K562 (cell line): ENCODE measurements at regions not wholly inside any gene's neighbourhood (a gene's known extent, or its start where the extent isn't known, plus 50 kb on each side); places are given as distances from the start of the nearest gene placed in this dataset.

Experiments
- ATAC-seq: fragments of 200-7000 bp; cut with Tn5 transposase; 3 replicates; pipeline ENCODE4 v1.9.1; 2020; ENCODE audit warnings: moderate library complexity
- BruUV-seq: library from RNA; stranded (reverse); fragments of 400-500 nt; replicated peaks from 2 replicates; lab custom pipeline; 2021; lab: Mats Ljungman, UMichigan
- CTCF ChIA-PET: fragments of 300-600 bp; formaldehyde crosslinking; extraction: SDS; loops from one replicate; lab custom pipeline; 2021; ENCODE audit warnings: low intra/inter-chr PET ratio; lab: Yijun Ruan, JAX
- POLR2A ChIA-PET: fragments of 300-600, 350-650 bp; sonication (Branson Sonifier 250); formaldehyde crosslinking; extraction: SDS; loops from one replicate; lab custom pipeline; 2021; ENCODE audit warnings: antibody characterized with exemption, inconsistent platforms; lab: Yijun Ruan, JAX
- DNase-seq, 4 experiments: peaks; one replicate each; pipeline versions ENCODE4 v3.0.0 to v3.0.0-alpha.2; 2011 to 2018; ENCODE audit warnings: low spot score in 3 of 4, mixed read lengths in 3 of 4; ENCODE audit errors: extremely low read depth in 1 of 4
- FAIRE-seq: peaks from 2 replicates; lab custom pipeline; 2011; peaks lifted over from hg19 to GRCh38; lab: Jason Lieb, UNC
- H2AFZ ChIP-seq: 2 replicates; pipeline ENCODE4 v1.6.0; 2011; ENCODE audit warnings: low read depth, low read length, control low read depth, inconsistent platforms
- H3K27ac ChIP-seq: fragments of 200-600 bp; 3 replicates; pipeline ENCODE4 v1.8.0; 2011; ENCODE audit warnings: low read depth, mild to moderate bottlenecking, control low read depth, inconsistent platforms, low read length, moderate library complexity, mixed read lengths; ENCODE audit errors: extremely low read depth
- H3K27me3 ChIP-seq, 2 experiments: fragments of 300-600 bp in 1 of 2; 2 replicates in 1 of 2; 3 replicates in 1 of 2; pipeline versions ENCODE4 v1.6.0 to v1.8.0; 2011; ENCODE audit warnings: inconsistent platforms in 2 of 2, low read length in 2 of 2, mild to moderate bottlenecking in 1 of 2, mixed read lengths in 1 of 2, moderate library complexity in 1 of 2; ENCODE audit not compliant: control insufficient read depth in 2 of 2, insufficient read depth in 2 of 2
- H3K36me3 ChIP-seq: fragments of 300-600 bp; 3 replicates; pipeline ENCODE4 v1.8.0; 2011; ENCODE audit warnings: mild to moderate bottlenecking, low read length, inconsistent platforms; ENCODE audit not compliant: control insufficient read depth, insufficient read depth
- H3K4me1 ChIP-seq, 2 experiments: fragments of 200-600 bp in 1 of 2; replicated peaks in 1 of 2; 2 replicates in 1 of 2; 3 replicates in 1 of 2; pipeline versions ENCODE4 v1.5.1 to v1.8.0; 2011; ENCODE audit warnings: inconsistent platforms in 2 of 2, low read length in 2 of 2, mild to moderate bottlenecking in 1 of 2, mixed read lengths in 1 of 2, moderate library complexity in 1 of 2; ENCODE audit not compliant: control insufficient read depth in 2 of 2, insufficient read depth in 2 of 2
- H3K4me2 ChIP-seq: 2 replicates; pipeline ENCODE4 v1.6.1; 2011; ENCODE audit warnings: low read length, control low read depth, inconsistent platforms, mixed read lengths; ENCODE audit not compliant: insufficient read depth
- H3K4me3 ChIP-seq: fragments of 200-600 bp; sonication (generic), shearing (Covaris generic); 2 replicates; pipeline ENCODE4 v1.5.1; 2016; ENCODE audit warnings: control low read depth, inconsistent platforms
- H3K79me2 ChIP-seq: fragments of 200-600 bp; 3 replicates; pipeline ENCODE4 v1.8.0; 2011; ENCODE audit warnings: low read length, inconsistent platforms; ENCODE audit not compliant: control insufficient read depth, insufficient read depth
- H3K9ac ChIP-seq, 2 experiments: 2 replicates each; pipeline versions ENCODE4 v1.6.0 to v1.6.1; 2011; ENCODE audit warnings: low read depth in 2 of 2, low read length in 2 of 2, control low read depth in 1 of 2, inconsistent platforms in 1 of 2, mild to moderate bottlenecking in 1 of 2, mixed read lengths in 1 of 2; ENCODE audit not compliant: insufficient read depth in 1 of 2
- H3K9me1 ChIP-seq: one replicate; pipeline ENCODE4 v1.6.0; 2011; ENCODE audit warnings: inconsistent platforms, mild to moderate bottlenecking, low read length, moderate library complexity; ENCODE audit not compliant: control insufficient read depth, insufficient read depth
- H3K9me3 ChIP-seq: replicated peaks from 2 replicates; pipeline ENCODE4 v1.5.1; 2011; ENCODE audit warnings: low read depth, low read length, inconsistent platforms; ENCODE audit not compliant: control insufficient read depth, insufficient read depth
- H4K20me1 ChIP-seq: replicated peaks from 2 replicates; pipeline ENCODE4 v1.6.1; 2011; ENCODE audit warnings: low read length, inconsistent platforms, mixed read lengths; ENCODE audit not compliant: control insufficient read depth, insufficient read depth
- FOXO4 ChIP-seq: fragments of 450-650 bp; formaldehyde crosslinking; IDR thresholded peaks from 2 replicates; pipeline ENCODE4 v1.4.0; 2020; ENCODE audit warnings: mild to moderate bottlenecking, moderate library complexity
- GABPA ChIP-seq: fragments of 200-800 bp; sonication (Bioruptor generic); conservative IDR thresholded peaks from 2 replicates; pipeline ENCODE4 v1.6.1; 2016; ENCODE audit warnings: low read depth, missing genetic modification characterization, missing compliant biosample characterization
- MAZ ChIP-seq, 2 experiments: fragments of 450-650 bp in 1 of 2; sonication (generic) in 1 of 2; formaldehyde crosslinking; IDR thresholded peaks in 1 of 2; conservative IDR thresholded peaks in 1 of 2; 2 replicates each; pipeline versions ENCODE4 v1.4.0 to v1.5.0; 2020; ENCODE audit warnings: mild to moderate bottlenecking in 1 of 2, missing genetic modification reagents in 1 of 2
- NONO ChIP-seq, 2 experiments: fragments of 200-400 bp in 1 of 2; fragments of 450-650 bp in 1 of 2; formaldehyde crosslinking in 1 of 2; IDR thresholded peaks; 2 replicates each; pipeline ENCODE4 v1.6.1; 2017; ENCODE audit warnings: low read depth in 2 of 2, mild to moderate bottlenecking in 2 of 2, moderate library complexity in 2 of 2, low read length in 1 of 2
- PHB ChIP-seq: fragments of 250-450 bp; sonication (Bioruptor Pico); IDR thresholded peaks from 2 replicates; pipeline ENCODE4 v1.5.0; 2021
- PTTG1 ChIP-seq: fragments of 450-650 bp; IDR thresholded peaks from 2 replicates; pipeline ENCODE4 v1.6.1; 2016; ENCODE audit warnings: low read depth, mild to moderate bottlenecking, missing genetic modification characterization, missing compliant biosample characterization
- SREBF1 ChIP-seq: fragments of 150-350 bp; IDR thresholded peaks from 2 replicates; pipeline ENCODE4 v1.6.1; 2014; ENCODE audit warnings: antibody characterized with exemption, low read depth, low read length, borderline replicate concordance
- ZC3H4 ChIP-seq: sonication (generic); formaldehyde crosslinking; IDR thresholded peaks from 2 replicates; pipeline ENCODE4 v1.9.0; 2021; ENCODE audit warnings: missing genetic modification reagents, borderline replicate concordance
- ZNF518B ChIP-seq: fragments of 250-450 bp; sonication (Bioruptor Pico); IDR thresholded peaks from 2 replicates; pipeline ENCODE4 v1.5.0; 2021; ENCODE audit warnings: mild to moderate bottlenecking, moderate library complexity
- ZNF785 ChIP-seq: fragments of 250-450 bp; sonication (Bioruptor Pico); IDR thresholded peaks from 2 replicates; pipeline ENCODE4 v1.4.0; 2020; ENCODE audit warnings: mild to moderate bottlenecking
- WGBS: fragments of 100-300 bp; shearing (Covaris generic); methylation state at CpG from one replicate; pipeline ENCODE4 v1.1.6; 2016; ENCODE audit warnings: low coverage, mixed read lengths; ENCODE audit not compliant: insufficient coverage; ENCODE audit errors: missing lambda C conversion rate; 5-methylcytosine and 5-hydroxymethylcytosine counted together
- in situ Hi-C: fragments of 300-500 bp; cut with MboI; formaldehyde crosslinking; loops from 4 replicates; pipeline ENCODE4 v1.15.0; 2018; ENCODE audit warnings: inconsistent platforms, mixed read lengths
- intact Hi-C: fragments of 100-400 bp; cut with micrococcal nuclease; formaldehyde crosslinking; loops from 2 replicates; pipeline ENCODE4 v1.14.2; 2022
- TF ChIP-seq, protein P1 (sequence below), 3 experiments: fragments of 200-800 bp in 1 of 3; sonication (Bioruptor generic) in 1 of 3; sonication (generic) in 1 of 3; formaldehyde crosslinking in 1 of 3; IDR thresholded peaks; 2 replicates each; pipeline versions ENCODE4 v1.6.1 to v1.8.0; 2016 to 2022; ENCODE audit warnings: mild to moderate bottlenecking in 2 of 3, missing compliant biosample characterization in 2 of 3, missing genetic modification characterization in 2 of 3, missing genetic modification reagents in 1 of 3

- no TSS peak for BruUV-seq
- peaks cover 6 to 29% of the 10 kb centered on the region in 2 experiments; a peak in 3 of 5 replicates for H3K4me1 ChIP-seq
- CTCF ChIA-PET, result no interaction called here
- peak in 2 of 4 experiments; percentile 22 to 38 for DNase-seq
- no peaks in the 10 kb centered on the region for H4K20me1 ChIP-seq
- no peak overlapping the region for H3K27ac ChIP-seq
- H2AFZ ChIP-seq, result no peak overlapping the region
- peak overlapping the region; percentile 43 for H3K4me2 ChIP-seq
- H3K9ac ChIP-seq, result no peak overlapping the region
- no peak overlapping the region for H3K4me3 ChIP-seq
- FAIRE-seq, result no peak
- H3K9me3 ChIP-seq, result no peaks in the 10 kb centered on the region
- 35% methylated on average over 2 of the region's 2 CpGs for WGBS
- ATAC-seq, result peak; percentile 26; the same call in 2 of the 3 replicates
- in situ Hi-C loops, result no loop called here
- H3K36me3 ChIP-seq, result no peaks in the 10 kb centered on the region
- peaks cover 3% of the 10 kb centered on the region for H3K9me1 ChIP-seq
- no peaks in the 10 kb centered on the region for H3K27me3 ChIP-seq
- POLR2A ChIA-PET, result interaction anchor here (0.8 to 0.9 kb wide), 2 partner anchors 15 to 89 kb away, joined by 3 read pairs; partner anchors contain the start of gene ATP2B1
- H3K79me2 ChIP-seq, result no peaks in the 10 kb centered on the region
- intact Hi-C loops, result loop anchor here (2.0 kb wide), 1 partner anchor 255 kb away; no protein-coding TSS in a partner anchor
- no peak for TF ChIP-seq FOXO4 (CRISPR knock-in tag)
- no peak for TF ChIP-seq PHB (CRISPR knock-in tag)
- TF ChIP-seq NONO (IDR thresholded peaks at IDR 0.05; ENCODE audit: low read depth in 2 of 2, low read length in 1 of 2), result no peak
- TF ChIP-seq, protein P1, sequence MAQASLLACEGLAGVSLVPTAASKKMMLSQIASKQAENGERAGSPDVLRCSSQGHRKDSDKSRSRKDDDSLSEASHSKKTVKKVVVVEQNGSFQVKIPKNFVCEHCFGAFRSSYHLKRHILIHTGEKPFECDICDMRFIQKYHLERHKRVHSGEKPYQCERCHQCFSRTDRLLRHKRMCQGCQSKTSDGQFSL (CRISPR knock-in tag; IDR thresholded peaks at IDR 0.05), result no peak
- TF ChIP-seq, protein P1 (tag; IDR thresholded peaks at IDR 0.05), result no peak
- TF ChIP-seq ZNF785, result no peak
- TF ChIP-seq PTTG1 (tag), result no peak
- no peak for TF ChIP-seq ZNF518B (CRISPR knock-in tag)
- TF ChIP-seq SREBF1, result no peak
- no peak for TF ChIP-seq MAZ (CRISPR knock-in tag; conservative IDR thresholded peaks at IDR 0.05 in 1 of 2, IDR thresholded peaks at IDR 0.05 in 1 of 2)
- TF ChIP-seq GABPA (tag), result no peak
- TF ChIP-seq ZC3H4 (CRISPR knock-in tag), result no peak
Observed at GRCh38 chr12:89797436-89797835, 88.8 kb upstream of the ATP2B1 start.
